Ectodermal cell (in vitro differentiated cells): ENCODE measurements at regions not wholly inside any gene's neighbourhood (a gene's known extent, or its start where the extent isn't known, plus 50 kb on each side); places are given as distances from the start of the nearest gene placed in this dataset.

Experiments
- H3K27ac ChIP-seq: 2 replicates; pipeline ENCODE4 v1.7.0; 2013; ENCODE audit warnings: mild to moderate bottlenecking, low read depth, low read length; ENCODE audit not compliant: insufficient read depth, poor library complexity, severe bottlenecking
- H3K27me3 ChIP-seq: 2 replicates; pipeline ENCODE4 v1.7.0; 2013; ENCODE audit warnings: mild to moderate bottlenecking, low read length; ENCODE audit not compliant: insufficient read depth, control insufficient read depth, poor library complexity, severe bottlenecking
- H3K36me3 ChIP-seq: one replicate; pipeline ENCODE4 v1.7.0; 2013; ENCODE audit warnings: low read length; ENCODE audit not compliant: control insufficient read depth, insufficient read depth
- H3K4me1 ChIP-seq: one replicate; pipeline ENCODE4 v1.7.0; 2013; ENCODE audit warnings: low read length; ENCODE audit not compliant: control insufficient read depth, insufficient read depth
- H3K4me3 ChIP-seq: 2 replicates; pipeline ENCODE4 v1.7.0; 2013; ENCODE audit warnings: low read depth, low read length, control low read depth; ENCODE audit not compliant: insufficient read depth
- H3K9me3 ChIP-seq: 2 replicates; pipeline ENCODE4 v1.7.0; 2013; ENCODE audit warnings: mild to moderate bottlenecking, low read length, moderate library complexity; ENCODE audit not compliant: control insufficient read depth
- WGBS, 2 experiments: methylation state at CpG; one replicate each; pipeline ENCODE4 v1.1.7; 2013; ENCODE audit warnings: missing lambda C conversion rate in 2 of 2; 5-methylcytosine and 5-hydroxymethylcytosine counted together

DNA sequence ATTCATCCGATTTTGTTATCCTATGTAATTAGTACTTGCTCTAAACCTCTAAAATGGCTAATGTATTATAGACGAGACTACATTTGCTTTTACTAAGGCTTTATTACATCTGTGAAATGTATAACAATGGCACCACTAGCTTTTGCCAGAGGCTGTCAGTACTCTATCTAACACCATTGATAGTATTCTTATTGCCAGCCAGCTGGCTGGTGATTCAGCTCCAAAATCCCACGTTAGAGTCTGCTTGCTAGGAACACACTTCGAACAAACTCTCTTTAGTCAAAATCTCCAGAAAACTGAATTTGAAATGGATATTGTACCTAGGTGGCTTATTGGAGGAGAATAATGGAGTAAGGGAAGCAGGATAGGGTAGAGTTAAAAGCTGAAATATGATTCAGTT lies 839.2 kb downstream of the SLC6A15 start:
- no peaks in the 10 kb centered on the region for H3K4me1 ChIP-seq
- no peak overlapping the region for H3K27ac ChIP-seq
- 92 to 93% methylated on average over 4 of the region's 4 CpGs for WGBS, 2 experiments
- H3K9me3 ChIP-seq = no peaks in the 10 kb centered on the region
- H3K36me3 ChIP-seq = no peaks in the 10 kb centered on the region
- H3K27me3 ChIP-seq = no peaks in the 10 kb centered on the region
- H3K4me3 ChIP-seq = no peak overlapping the region

DNA sequence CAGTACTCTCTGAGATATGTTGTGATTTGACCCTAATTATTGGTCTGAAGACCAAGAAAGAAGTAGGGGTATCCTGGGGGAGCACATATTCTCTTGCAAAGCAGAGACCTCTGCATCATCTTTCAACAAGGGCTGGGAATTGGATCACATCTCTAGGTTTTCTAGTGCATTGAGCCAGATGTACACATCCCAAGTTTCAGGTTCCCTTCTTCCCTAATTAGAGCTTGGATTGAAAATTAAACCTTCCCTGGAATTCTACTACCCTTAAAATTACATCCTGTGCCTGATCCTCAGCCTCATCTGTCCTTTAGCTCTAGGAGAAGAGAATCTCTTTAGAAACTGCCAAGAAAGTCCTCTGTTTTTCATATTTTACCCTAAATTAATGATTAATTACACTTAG lies 839.6 kb downstream of the SLC6A15 start:
- Histone ChIP-seq H3K27me3 (no peaks in the 10 kb centered on the region), H3K4me3 (no peak overlapping the region), H3K36me3 (no peaks in the 10 kb centered on the region), H3K4me1 (no peaks in the 10 kb centered on the region), H3K9me3 (no peaks in the 10 kb centered on the region), H3K27ac (no peak overlapping the region)

- no peak overlapping the region for H3K27ac ChIP-seq
- H3K36me3 ChIP-seq = no peaks in the 10 kb centered on the region
- WGBS, 2 experiments = 92 to 93% methylated on average over 4 of the region's 4 CpGs
- H3K9me3 ChIP-seq = no peaks in the 10 kb centered on the region
- no peak overlapping the region for H3K4me3 ChIP-seq
- no peaks in the 10 kb centered on the region for H3K27me3 ChIP-seq
- no peaks in the 10 kb centered on the region for H3K4me1 ChIP-seq
Measured at GRCh38 chr12:84070292-84070691, 842.3 kb downstream of the SLC6A15 start.

DNA sequence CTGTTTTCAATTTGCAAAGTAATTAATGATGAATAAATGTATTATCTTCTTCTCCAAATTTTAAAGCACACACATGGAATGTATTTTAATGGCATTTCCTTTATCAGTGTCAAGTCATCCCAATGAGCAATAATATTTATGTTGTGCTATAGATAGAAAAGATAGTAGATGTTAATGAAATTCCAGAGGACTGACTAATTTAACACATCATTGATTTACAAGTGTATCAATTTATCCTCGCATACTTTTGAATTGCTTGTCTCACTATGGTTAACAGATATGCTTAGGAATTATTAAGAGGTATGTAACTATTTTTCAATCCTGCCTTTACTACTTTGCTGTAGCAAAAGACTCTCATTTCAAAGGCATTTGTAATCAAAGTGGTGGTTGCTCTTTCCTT lies 842.9 kb downstream of the SLC6A15 start:
- Histone ChIP-seq H3K27ac (no peak overlapping the region), H3K4me1 (no peaks in the 10 kb centered on the region), H3K36me3 (no peaks in the 10 kb centered on the region), H3K4me3 (no peak overlapping the region), H3K9me3 (no peaks in the 10 kb centered on the region), H3K27me3 (no peaks in the 10 kb centered on the region)
- WGBS, 2 experiments = 100% methylated on average over 1 of the region's 1 CpG; no CpG with 5 or more reads in 1 of the 2 experiments

DNA sequence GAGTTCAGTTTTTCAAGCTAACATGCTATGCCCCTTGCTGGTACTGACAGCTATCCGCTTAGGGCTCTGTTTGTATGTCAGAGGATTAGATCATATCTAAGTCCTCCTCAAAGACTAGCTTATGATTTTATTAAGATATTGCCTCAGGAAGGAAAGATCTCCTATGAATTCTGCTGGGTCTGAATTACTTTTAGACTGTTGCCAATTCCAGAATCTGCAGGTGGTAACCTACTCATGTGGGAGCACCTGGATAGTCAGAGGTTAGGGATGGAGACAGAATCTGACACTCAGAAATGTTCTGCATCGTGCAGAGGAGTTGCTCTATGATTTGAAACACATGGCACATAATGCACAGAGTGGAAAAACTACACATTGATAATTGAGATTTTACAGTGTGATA lies 843.4 kb downstream of the SLC6A15 start:
- Histone ChIP-seq H3K4me1 (no peaks in the 10 kb centered on the region), H3K4me3 (no peak overlapping the region), H3K36me3 (no peaks in the 10 kb centered on the region), H3K27me3 (no peaks in the 10 kb centered on the region), H3K27ac (no peak overlapping the region), H3K9me3 (no peaks in the 10 kb centered on the region)
- WGBS, 2 experiments = 80 to 92% methylated on average over 2 of the region's 2 CpGs

DNA sequence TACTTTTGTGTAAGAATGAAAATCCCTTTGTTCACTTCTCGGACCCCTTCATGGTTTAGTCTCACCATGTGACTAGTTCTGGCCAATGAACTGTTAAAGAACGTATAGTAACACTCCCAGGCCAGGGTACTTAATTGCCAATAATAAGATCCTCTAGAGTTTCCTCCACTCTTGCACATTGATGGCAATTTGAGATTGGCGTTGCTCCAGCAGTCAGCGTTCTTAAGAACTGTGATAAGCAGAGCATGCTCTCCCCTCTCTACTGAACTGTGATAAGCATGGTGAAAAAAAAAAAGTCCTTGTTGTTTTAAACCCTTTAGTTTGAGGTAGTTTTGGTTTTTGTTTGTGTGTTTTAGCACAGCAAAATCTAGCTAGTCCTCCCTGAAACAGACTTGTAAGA lies 854.5 kb downstream of the SLC6A15 start:
- WGBS, 2 experiments = 86 to 98% methylated on average over 4 of the region's 4 CpGs
- H3K9me3 ChIP-seq = no peaks in the 10 kb centered on the region

DNA sequence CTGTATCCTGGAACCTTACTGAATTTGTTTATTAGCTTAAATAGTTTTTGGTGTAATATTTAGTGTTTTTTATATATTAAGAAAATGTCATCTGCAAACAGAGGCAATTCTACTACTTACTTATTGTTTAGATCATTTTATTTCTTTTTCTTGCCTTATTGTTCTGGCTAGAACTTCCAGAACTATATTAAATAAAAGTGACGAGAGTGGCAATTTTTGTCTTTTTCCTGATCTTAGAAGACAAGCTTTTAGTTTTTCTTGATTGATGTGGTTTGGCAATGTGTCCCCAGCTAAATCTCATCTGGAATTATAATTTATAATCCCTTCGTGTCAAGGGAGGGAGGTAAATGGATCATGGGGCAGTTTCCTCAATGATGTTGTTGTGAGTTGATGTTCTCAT lies 857.8 kb downstream of the SLC6A15 start:
- Histone ChIP-seq H3K27me3 (no peaks in the 10 kb centered on the region), H3K27ac (no peak overlapping the region), H3K36me3 (no peaks in the 10 kb centered on the region), H3K9me3 (no peaks in the 10 kb centered on the region), H3K4me1 (no peaks in the 10 kb centered on the region), H3K4me3 (no peak overlapping the region)
- 100% methylated on average over 1 to 2 of the region's 2 CpGs for WGBS, 2 experiments

More for the DNA sequence above, 854.5 kb downstream of the SLC6A15 start:
- Histone ChIP-seq H3K27ac (no peak overlapping the region), H3K4me3 (no peak overlapping the region), H3K27me3 (no peaks in the 10 kb centered on the region), H3K36me3 (no peaks in the 10 kb centered on the region), H3K4me1 (no peaks in the 10 kb centered on the region)

DNA sequence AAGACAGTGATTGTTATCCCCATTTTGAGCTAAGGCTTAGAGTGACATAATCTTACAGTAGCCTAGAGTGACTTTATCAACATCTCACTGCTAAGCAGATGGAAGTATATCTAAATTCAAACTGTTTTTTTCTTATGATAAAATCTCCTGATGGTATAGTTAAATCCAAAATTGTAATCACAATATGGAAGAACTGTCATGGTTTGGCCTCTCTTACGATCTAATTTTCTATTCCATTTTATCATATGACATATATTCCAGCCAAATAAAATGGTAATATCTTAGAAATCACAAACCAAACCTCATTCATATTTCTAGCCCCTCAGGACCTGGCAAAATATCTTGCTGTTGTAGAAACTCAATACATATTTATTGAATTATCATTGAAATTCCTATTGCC lies 864.7 kb downstream of the SLC6A15 start:
- WGBS, 2 experiments = 83 to 93% methylated on average over 1 of the region's 1 CpG
- no peaks in the 10 kb centered on the region for H3K27me3 ChIP-seq
- no peaks in the 10 kb centered on the region for H3K36me3 ChIP-seq
- H3K9me3 ChIP-seq = no peaks in the 10 kb centered on the region
- no peaks in the 10 kb centered on the region for H3K4me1 ChIP-seq
- no peak overlapping the region for H3K4me3 ChIP-seq
- H3K27ac ChIP-seq = no peak overlapping the region

DNA sequence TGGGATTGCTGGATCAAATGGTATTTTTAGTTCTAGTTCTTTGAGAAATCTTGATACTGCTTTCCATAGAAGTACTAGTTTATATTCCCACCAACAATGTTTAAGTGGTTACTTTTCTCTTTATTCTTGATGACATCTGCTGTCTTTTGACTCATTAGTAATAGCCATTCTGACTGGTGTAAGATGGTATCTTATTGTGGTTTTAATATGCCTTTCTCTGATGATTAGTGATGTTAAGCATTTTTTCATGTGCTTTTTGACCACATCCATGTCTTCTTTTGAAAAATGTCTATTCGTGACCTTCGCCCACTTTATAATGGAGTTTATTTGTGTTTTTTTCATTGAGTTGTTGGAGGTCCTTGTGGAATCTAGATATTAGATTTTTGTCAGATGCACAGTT lies 865.7 kb downstream of the SLC6A15 start:
- no peak overlapping the region for H3K4me3 ChIP-seq
- H3K36me3 ChIP-seq = no peaks in the 10 kb centered on the region
- H3K9me3 ChIP-seq = no peaks in the 10 kb centered on the region
- H3K27ac ChIP-seq = no peak overlapping the region
- H3K4me1 ChIP-seq = no peaks in the 10 kb centered on the region
- WGBS, 2 experiments = 85 to 98% methylated on average over 2 of the region's 2 CpGs
- H3K27me3 ChIP-seq = no peaks in the 10 kb centered on the region

DNA sequence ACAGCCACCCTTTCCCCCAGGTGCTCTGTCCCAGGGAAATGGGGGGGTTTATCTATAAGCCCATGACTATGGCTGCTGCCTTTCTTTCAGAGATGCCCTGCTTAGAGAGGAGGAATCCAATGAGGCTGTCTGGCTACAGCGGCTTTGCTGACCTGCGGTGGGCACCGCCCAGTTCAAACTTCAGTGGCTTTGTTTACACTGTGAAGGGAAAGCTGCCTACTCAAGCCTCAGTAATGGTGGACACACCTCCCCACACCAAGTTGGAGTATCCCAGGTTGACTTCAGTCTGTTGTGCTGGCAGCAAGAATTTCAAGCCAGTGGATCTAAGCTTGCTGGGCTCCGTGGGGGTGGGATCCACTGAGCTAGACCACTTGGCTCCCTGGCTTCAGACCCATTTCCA lies 869.2 kb downstream of the SLC6A15 start:
- WGBS, 2 experiments = 94% methylated on average over 4 of the region's 4 CpGs
- Histone ChIP-seq H3K27ac (no peak overlapping the region), H3K9me3 (no peaks in the 10 kb centered on the region), H3K27me3 (no peaks in the 10 kb centered on the region), H3K4me1 (no peaks in the 10 kb centered on the region), H3K36me3 (no peaks in the 10 kb centered on the region), H3K4me3 (no peak overlapping the region)

- Histone ChIP-seq H3K36me3 (no peaks in the 10 kb centered on the region), H3K27ac (no peak overlapping the region), H3K4me1 (no peaks in the 10 kb centered on the region), H3K9me3 (no peaks in the 10 kb centered on the region), H3K4me3 (no peak overlapping the region), H3K27me3 (no peaks in the 10 kb centered on the region)
- 22 to 23% methylated on average over 9 of the region's 9 CpGs for WGBS, 2 experiments
Measured at GRCh38 chr12:84038242-84038641, 874.4 kb downstream of the SLC6A15 start.
